WTC11 (cell line): ENCODE measurements at regions not wholly inside any gene's neighbourhood (a gene's known extent, or its start where the extent isn't known, plus 50 kb on each side); places are given as distances from the start of the nearest gene placed in this dataset.

Source experiments
- ATAC-seq: fragments of 200-7000 bp; cut with Tn5 transposase; 2 replicates; pipeline ENCODE4 v1.10.0; 2021; ENCODE audit warnings: mild to moderate bottlenecking, moderate library complexity
- CTCF ChIA-PET: fragments of 300-600 bp; sonication (Branson Sonifier 250); formaldehyde crosslinking; loops from one replicate; lab custom pipeline; 2021; ENCODE audit warnings: antibody characterized with exemption; lab: Charles Lee
- POLR2A ChIA-PET: fragments of 350-600 bp; sonication (Branson Sonifier 250); formaldehyde crosslinking; loops from one replicate; lab custom pipeline; 2021; ENCODE audit warnings: antibody characterized with exemption; lab: Charles Lee
- DNase-seq: peaks from one replicate; pipeline ENCODE4 v3.0.0; 2021; ENCODE audit warnings: low spot score
- H3K27ac Mint-ChIP-seq: 2 replicates; pipeline ENCODE4 v1.8.0; 2021; ENCODE audit warnings: mixed read lengths
- H3K27me3 Mint-ChIP-seq: 2 replicates; pipeline ENCODE4 v1.8.0; 2021; ENCODE audit warnings: low read depth, mild to moderate bottlenecking, moderate library complexity, mixed read lengths
- H3K36me3 Mint-ChIP-seq: 2 replicates; pipeline ENCODE4 v1.8.0; 2021; ENCODE audit warnings: mixed read lengths
- H3K4me1 Mint-ChIP-seq: 2 replicates; pipeline ENCODE4 v1.8.0; 2022; ENCODE audit warnings: mixed read lengths
- H3K4me3 Mint-ChIP-seq: 2 replicates; pipeline ENCODE4 v1.8.0; 2021; ENCODE audit warnings: mild to moderate bottlenecking, moderate library complexity, mixed read lengths
- H3K9me3 Mint-ChIP-seq: 2 replicates; pipeline ENCODE4 v1.8.0; 2021; ENCODE audit warnings: mixed read lengths
- ELF4 ChIP-seq: sonication (generic); formaldehyde crosslinking; IDR thresholded peaks from 2 replicates; pipeline ENCODE4 v1.8.1; 2022; ENCODE audit warnings: low read depth, mild to moderate bottlenecking, moderate library complexity, missing genetic modification reagents
- ESRRA ChIP-seq: sonication (generic); formaldehyde crosslinking; IDR thresholded peaks from 2 replicates; pipeline ENCODE4 v1.8.1; 2022; ENCODE audit warnings: mild to moderate bottlenecking, missing genetic modification reagents, borderline replicate concordance
- FOXK1 ChIP-seq: sonication (generic); formaldehyde crosslinking; IDR thresholded peaks from 2 replicates; pipeline ENCODE4 v1.8.0; 2022; ENCODE audit warnings: mild to moderate bottlenecking, moderate library complexity, missing genetic modification reagents
- JUN ChIP-seq: sonication (generic); formaldehyde crosslinking; IDR thresholded peaks from 2 replicates; pipeline ENCODE4 v1.8.0; 2023; ENCODE audit warnings: mild to moderate bottlenecking, missing genetic modification reagents
- NFATC4 ChIP-seq: fragments of 250-450 bp; sonication (Bioruptor Pico); IDR thresholded peaks from 2 replicates; pipeline ENCODE4 v1.9.0; 2021; ENCODE audit warnings: mild to moderate bottlenecking
- RORB ChIP-seq: fragments of 250-450 bp; sonication (Bioruptor Pico); IDR thresholded peaks from 2 replicates; pipeline ENCODE4 v1.9.0; 2021; ENCODE audit warnings: mild to moderate bottlenecking
- SOX15 ChIP-seq: fragments of 250-450 bp; sonication (Bioruptor Pico); IDR thresholded peaks from 2 replicates; pipeline ENCODE4 v1.9.0; 2021; ENCODE audit warnings: mild to moderate bottlenecking
- SP1 ChIP-seq: sonication (generic); formaldehyde crosslinking; conservative IDR thresholded peaks from 2 replicates; pipeline ENCODE4 v1.8.1; 2022; ENCODE audit warnings: missing genetic modification reagents
- ZBTB21 ChIP-seq: sonication (generic); formaldehyde crosslinking; IDR thresholded peaks from 2 replicates; pipeline ENCODE4 v1.8.1; 2023; ENCODE audit warnings: mild to moderate bottlenecking, missing genetic modification reagents, borderline replicate concordance
- ZNF138 ChIP-seq: sonication (generic); formaldehyde crosslinking; conservative IDR thresholded peaks from 2 replicates; pipeline ENCODE4 v1.8.1; 2022; ENCODE audit warnings: mild to moderate bottlenecking, moderate library complexity, missing genetic modification reagents
- TF ChIP-seq, protein P1 (sequence below): fragments of 250-450 bp; sonication (Bioruptor Pico); IDR thresholded peaks from 2 replicates; pipeline ENCODE4 v1.9.0; 2021; ENCODE audit warnings: mild to moderate bottlenecking
- TF ChIP-seq, protein P2 (sequence below): sonication (generic); formaldehyde crosslinking; IDR thresholded peaks from 2 replicates; pipeline ENCODE4 v1.8.1; 2023; ENCODE audit warnings: mild to moderate bottlenecking, missing genetic modification reagents, moderate library complexity
- TF ChIP-seq, protein P3 (sequence below): fragments of 250-450 bp; sonication (Bioruptor Pico); IDR thresholded peaks from 2 replicates; pipeline ENCODE4 v1.8.0; 2021; ENCODE audit warnings: mild to moderate bottlenecking
- TF ChIP-seq, protein P4 (sequence below): sonication (generic); formaldehyde crosslinking; conservative IDR thresholded peaks from 2 replicates; pipeline ENCODE4 v1.8.1; 2022; ENCODE audit warnings: mild to moderate bottlenecking, missing genetic modification reagents
- TF ChIP-seq, protein P5 (sequence below): fragments of 250-450 bp; sonication (Bioruptor Pico); IDR thresholded peaks from 2 replicates; pipeline ENCODE4 v1.9.0; 2021; ENCODE audit warnings: mild to moderate bottlenecking, borderline replicate concordance
- TF ChIP-seq, protein P6 (sequence below): sonication (generic); formaldehyde crosslinking; IDR thresholded peaks from 2 replicates; pipeline ENCODE4 v1.8.0; 2022; ENCODE audit warnings: missing genetic modification reagents

DNA sequence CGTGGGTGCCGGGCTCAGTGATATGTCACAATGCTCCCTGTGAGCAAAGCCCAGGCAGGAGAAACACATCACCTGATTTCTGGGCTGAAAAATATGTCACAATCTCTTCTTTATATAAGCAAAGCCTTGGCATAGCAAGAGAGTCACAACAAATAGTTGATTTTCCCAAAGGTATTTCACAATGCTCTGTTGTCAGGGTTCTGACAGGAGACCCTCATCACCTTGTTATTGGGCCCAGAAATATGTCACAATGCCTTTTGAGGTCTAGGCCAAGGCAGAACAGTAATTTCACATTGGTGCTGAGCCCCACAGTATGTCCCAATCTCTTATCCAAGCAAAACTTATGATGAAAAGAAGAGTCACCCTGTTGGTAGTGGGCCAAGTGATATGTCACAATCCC, 125.7 kb downstream of the ZNF675 start (continued):
- TF ChIP-seq, protein P1, sequence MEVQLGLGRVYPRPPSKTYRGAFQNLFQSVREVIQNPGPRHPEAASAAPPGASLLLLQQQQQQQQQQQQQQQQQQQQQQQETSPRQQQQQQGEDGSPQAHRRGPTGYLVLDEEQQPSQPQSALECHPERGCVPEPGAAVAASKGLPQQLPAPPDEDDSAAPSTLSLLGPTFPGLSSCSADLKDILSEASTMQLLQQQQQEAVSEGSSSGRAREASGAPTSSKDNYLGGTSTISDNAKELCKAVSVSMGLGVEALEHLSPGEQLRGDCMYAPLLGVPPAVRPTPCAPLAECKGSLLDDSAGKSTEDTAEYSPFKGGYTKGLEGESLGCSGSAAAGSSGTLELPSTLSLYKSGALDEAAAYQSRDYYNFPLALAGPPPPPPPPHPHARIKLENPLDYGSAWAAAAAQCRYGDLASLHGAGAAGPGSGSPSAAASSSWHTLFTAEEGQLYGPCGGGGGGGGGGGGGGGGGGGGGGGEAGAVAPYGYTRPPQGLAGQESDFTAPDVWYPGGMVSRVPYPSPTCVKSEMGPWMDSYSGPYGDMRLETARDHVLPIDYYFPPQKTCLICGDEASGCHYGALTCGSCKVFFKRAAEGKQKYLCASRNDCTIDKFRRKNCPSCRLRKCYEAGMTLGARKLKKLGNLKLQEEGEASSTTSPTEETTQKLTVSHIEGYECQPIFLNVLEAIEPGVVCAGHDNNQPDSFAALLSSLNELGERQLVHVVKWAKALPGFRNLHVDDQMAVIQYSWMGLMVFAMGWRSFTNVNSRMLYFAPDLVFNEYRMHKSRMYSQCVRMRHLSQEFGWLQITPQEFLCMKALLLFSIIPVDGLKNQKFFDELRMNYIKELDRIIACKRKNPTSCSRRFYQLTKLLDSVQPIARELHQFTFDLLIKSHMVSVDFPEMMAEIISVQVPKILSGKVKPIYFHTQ (CRISPR knock-in tag) = no peak
- TF ChIP-seq, protein P2, sequence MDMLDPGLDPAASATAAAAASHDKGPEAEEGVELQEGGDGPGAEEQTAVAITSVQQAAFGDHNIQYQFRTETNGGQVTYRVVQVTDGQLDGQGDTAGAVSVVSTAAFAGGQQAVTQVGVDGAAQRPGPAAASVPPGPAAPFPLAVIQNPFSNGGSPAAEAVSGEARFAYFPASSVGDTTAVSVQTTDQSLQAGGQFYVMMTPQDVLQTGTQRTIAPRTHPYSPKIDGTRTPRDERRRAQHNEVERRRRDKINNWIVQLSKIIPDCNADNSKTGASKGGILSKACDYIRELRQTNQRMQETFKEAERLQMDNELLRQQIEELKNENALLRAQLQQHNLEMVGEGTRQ (CRISPR knock-in tag) = no peak
- no peak for TF ChIP-seq ZBTB21 (CRISPR knock-in tag)
- TF ChIP-seq, protein P3, sequence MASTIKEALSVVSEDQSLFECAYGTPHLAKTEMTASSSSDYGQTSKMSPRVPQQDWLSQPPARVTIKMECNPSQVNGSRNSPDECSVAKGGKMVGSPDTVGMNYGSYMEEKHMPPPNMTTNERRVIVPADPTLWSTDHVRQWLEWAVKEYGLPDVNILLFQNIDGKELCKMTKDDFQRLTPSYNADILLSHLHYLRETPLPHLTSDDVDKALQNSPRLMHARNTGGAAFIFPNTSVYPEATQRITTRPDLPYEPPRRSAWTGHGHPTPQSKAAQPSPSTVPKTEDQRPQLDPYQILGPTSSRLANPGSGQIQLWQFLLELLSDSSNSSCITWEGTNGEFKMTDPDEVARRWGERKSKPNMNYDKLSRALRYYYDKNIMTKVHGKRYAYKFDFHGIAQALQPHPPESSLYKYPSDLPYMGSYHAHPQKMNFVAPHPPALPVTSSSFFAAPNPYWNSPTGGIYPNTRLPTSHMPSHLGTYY (CRISPR knock-in tag) = no peak

DNA sequence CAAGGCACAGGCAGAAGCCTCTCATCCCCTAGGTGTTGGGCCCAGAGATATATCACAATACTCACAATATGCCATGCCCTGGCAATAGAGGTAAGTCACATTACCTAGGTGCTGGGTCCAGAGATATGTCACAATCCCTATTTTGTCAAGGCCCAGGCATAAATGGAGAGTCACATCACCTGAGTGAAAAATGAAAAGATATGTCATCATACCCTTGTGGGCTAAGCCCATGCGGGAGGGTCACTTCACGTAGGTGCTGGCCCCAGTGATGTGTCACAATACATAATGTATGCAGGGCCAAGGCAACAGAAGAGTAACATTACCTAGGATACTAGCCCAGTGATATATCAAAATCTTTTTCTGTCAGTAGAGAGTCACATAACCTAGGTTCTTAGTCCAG, 127.0 kb downstream of the ZNF675 start:
- DNase-seq (no peak), ATAC-seq (no peak)
- ChIA-PET CTCF (no interaction called here), POLR2A (no interaction called here)
- peaks cover 64% of the 10 kb centered on the region for H3K9me3 Mint-ChIP-seq
- H3K27ac Mint-ChIP-seq = no peak overlapping the region
- TF ChIP-seq JUN = no peak
- no peak for TF ChIP-seq FOXK1 (CRISPR knock-in tag)
- TF ChIP-seq ELF4 (CRISPR knock-in tag) = no peak
- TF ChIP-seq RORB (CRISPR knock-in tag) = no peak
- no peak overlapping the region for H3K4me3 Mint-ChIP-seq
- H3K4me1 Mint-ChIP-seq = no peaks in the 10 kb centered on the region
- H3K36me3 Mint-ChIP-seq = peaks cover 48% of the 10 kb centered on the region
- H3K27me3 Mint-ChIP-seq = peaks cover 8% of the 10 kb centered on the region; the same call in 1 of the 2 replicates

DNA sequence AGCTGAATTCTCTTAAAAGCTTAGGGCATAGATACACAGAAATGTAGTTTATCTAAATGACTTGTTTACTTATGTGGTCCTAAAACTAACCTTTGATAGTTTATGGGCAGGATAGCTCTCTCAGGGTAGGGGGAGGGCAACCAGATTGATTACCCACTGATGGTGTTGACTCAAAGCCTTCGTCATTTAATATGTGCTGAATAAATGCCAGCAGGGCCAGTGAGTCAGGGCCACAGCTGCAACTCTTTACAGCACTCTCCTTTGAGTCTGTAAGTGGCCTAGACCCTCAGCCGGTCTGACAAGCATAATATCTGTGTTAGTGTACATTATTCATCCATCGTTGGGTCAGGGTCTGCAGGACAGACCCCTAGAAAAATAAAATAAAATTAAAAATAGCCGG, 128.5 kb downstream of the ZNF675 start:
- Mint-ChIP-seq H3K27ac (no peak overlapping the region), H3K9me3 (peaks cover 49% of the 10 kb centered on the region), H3K4me3 (no peak overlapping the region), H3K4me1 (no peaks in the 10 kb centered on the region), H3K27me3 (peaks cover 8% of the 10 kb centered on the region; the same call in 1 of the 2 replicates), H3K36me3 (peaks cover 38% of the 10 kb centered on the region)
- no peak for ATAC-seq
- CTCF ChIA-PET = no interaction called here
- POLR2A ChIA-PET = no interaction called here
- no peak for DNase-seq
- TF ChIP-seq, protein P4, sequence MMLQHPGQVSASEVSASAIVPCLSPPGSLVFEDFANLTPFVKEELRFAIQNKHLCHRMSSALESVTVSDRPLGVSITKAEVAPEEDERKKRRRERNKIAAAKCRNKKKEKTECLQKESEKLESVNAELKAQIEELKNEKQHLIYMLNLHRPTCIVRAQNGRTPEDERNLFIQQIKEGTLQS (CRISPR knock-in tag) = no peak
- TF ChIP-seq, protein P1 (CRISPR knock-in tag) = no peak
- TF ChIP-seq NFATC4 (CRISPR knock-in tag) (no peak), ESRRA (CRISPR knock-in tag) (no peak), SOX15 (CRISPR knock-in tag) (no peak), ZNF138 (CRISPR knock-in tag) (no peak), SP1 (CRISPR knock-in tag) (no peak)
- TF ChIP-seq, protein P5, sequence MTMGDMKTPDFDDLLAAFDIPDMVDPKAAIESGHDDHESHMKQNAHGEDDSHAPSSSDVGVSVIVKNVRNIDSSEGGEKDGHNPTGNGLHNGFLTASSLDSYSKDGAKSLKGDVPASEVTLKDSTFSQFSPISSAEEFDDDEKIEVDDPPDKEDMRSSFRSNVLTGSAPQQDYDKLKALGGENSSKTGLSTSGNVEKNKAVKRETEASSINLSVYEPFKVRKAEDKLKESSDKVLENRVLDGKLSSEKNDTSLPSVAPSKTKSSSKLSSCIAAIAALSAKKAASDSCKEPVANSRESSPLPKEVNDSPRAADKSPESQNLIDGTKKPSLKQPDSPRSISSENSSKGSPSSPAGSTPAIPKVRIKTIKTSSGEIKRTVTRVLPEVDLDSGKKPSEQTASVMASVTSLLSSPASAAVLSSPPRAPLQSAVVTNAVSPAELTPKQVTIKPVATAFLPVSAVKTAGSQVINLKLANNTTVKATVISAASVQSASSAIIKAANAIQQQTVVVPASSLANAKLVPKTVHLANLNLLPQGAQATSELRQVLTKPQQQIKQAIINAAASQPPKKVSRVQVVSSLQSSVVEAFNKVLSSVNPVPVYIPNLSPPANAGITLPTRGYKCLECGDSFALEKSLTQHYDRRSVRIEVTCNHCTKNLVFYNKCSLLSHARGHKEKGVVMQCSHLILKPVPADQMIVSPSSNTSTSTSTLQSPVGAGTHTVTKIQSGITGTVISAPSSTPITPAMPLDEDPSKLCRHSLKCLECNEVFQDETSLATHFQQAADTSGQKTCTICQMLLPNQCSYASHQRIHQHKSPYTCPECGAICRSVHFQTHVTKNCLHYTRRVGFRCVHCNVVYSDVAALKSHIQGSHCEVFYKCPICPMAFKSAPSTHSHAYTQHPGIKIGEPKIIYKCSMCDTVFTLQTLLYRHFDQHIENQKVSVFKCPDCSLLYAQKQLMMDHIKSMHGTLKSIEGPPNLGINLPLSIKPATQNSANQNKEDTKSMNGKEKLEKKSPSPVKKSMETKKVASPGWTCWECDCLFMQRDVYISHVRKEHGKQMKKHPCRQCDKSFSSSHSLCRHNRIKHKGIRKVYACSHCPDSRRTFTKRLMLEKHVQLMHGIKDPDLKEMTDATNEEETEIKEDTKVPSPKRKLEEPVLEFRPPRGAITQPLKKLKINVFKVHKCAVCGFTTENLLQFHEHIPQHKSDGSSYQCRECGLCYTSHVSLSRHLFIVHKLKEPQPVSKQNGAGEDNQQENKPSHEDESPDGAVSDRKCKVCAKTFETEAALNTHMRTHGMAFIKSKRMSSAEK (CRISPR knock-in tag) = no peak
- TF ChIP-seq, protein P6, sequence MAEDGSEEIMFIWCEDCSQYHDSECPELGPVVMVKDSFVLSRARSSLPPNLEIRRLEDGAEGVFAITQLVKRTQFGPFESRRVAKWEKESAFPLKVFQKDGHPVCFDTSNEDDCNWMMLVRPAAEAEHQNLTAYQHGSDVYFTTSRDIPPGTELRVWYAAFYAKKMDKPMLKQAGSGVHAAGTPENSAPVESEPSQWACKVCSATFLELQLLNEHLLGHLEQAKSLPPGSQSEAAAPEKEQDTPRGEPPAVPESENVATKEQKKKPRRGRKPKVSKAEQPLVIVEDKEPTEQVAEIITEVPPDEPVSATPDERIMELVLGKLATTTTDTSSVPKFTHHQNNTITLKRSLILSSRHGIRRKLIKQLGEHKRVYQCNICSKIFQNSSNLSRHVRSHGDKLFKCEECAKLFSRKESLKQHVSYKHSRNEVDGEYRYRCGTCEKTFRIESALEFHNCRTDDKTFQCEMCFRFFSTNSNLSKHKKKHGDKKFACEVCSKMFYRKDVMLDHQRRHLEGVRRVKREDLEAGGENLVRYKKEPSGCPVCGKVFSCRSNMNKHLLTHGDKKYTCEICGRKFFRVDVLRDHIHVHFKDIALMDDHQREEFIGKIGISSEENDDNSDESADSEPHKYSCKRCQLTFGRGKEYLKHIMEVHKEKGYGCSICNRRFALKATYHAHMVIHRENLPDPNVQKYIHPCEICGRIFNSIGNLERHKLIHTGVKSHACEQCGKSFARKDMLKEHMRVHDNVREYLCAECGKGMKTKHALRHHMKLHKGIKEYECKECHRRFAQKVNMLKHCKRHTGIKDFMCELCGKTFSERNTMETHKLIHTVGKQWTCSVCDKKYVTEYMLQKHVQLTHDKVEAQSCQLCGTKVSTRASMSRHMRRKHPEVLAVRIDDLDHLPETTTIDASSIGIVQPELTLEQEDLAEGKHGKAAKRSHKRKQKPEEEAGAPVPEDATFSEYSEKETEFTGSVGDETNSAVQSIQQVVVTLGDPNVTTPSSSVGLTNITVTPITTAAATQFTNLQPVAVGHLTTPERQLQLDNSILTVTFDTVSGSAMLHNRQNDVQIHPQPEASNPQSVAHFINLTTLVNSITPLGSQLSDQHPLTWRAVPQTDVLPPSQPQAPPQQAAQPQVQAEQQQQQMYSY (CRISPR knock-in tag) = no peak
